Omental fat pad (tissue), 3 donors: ENCODE measurements at regions not wholly inside any gene's neighbourhood (a gene's known extent, or its start where the extent isn't known, plus 50 kb on each side); places are given as distances from the start of the nearest gene placed in this dataset.
"Not testable (repeated sequence)": the region's sequence is repeated elsewhere in the genome, so short reads cannot be mapped to it uniquely, and the experiment has no call there.

ENCODE experiments used
- ATAC-seq: fragments of 150-250 bp; one replicate; pipeline ENCODE4 v1.9.1; 2016; ENCODE audit warnings: mild to moderate bottlenecking, moderate library complexity; ENCODE audit not compliant: low FRiP score
- DNase-seq: peaks from one replicate; pipeline ENCODE4 v3.0.0-alpha.2; 2019; ENCODE audit warnings: low spot score
- CTCF ChIP-seq, 3 donors: fragments of 450-650 bp; IDR thresholded peaks; one replicate each; pipeline ENCODE4 v1.5.1; 2016 to 2017; ENCODE audit warnings: antibody characterized with exemption in 3 of 3, mild to moderate bottlenecking in 3 of 3, moderate library complexity in 2 of 3

GRCh38 chr18:76018210-76018609, 476.8 kb downstream of the ZNF516 start:
- DNase-seq: no peak
- no peak for TF ChIP-seq CTCF (IDR thresholded peaks at IDR 0.05)
- no peak for ATAC-seq

GRCh38 chr18:76013057-76013456, 482.0 kb downstream of the ZNF516 start:
- DNase-seq (no peak), ATAC-seq (no peak)
- TF ChIP-seq CTCF (IDR thresholded peaks at IDR 0.05): no peak

- no peak for TF ChIP-seq CTCF (IDR thresholded peaks at IDR 0.05)
These were observed 489.3 kb downstream of the ZNF516 start for GRCh38 chr18:76005632-76006208.

GRCh38 chr18:75987913-75988312, 507.1 kb downstream of the ZNF516 start:
- not testable (repeated sequence) for DNase-seq, ATAC-seq

More at GRCh38 chr18:76005632-76006208, 489.3 kb downstream of the ZNF516 start:
- DNase-seq: no peak
- no peak for ATAC-seq

GRCh38 chr18:75984853-75985252, 510.2 kb downstream of the ZNF516 start:
- TF ChIP-seq CTCF (IDR thresholded peaks at IDR 0.05): no peak
- DNase-seq: no peak
- no peak for ATAC-seq

- DNase-seq: no peak
- no peak for ATAC-seq
- no peak for TF ChIP-seq CTCF (IDR thresholded peaks at IDR 0.05)
These were observed 513.9 kb downstream of the ZNF516 start for GRCh38 chr18:75981102-75981501.

- DNase-seq (no peak), ATAC-seq (no peak)
- TF ChIP-seq CTCF (IDR thresholded peaks at IDR 0.05): no peak
These were observed 518.0 kb downstream of the ZNF516 start for GRCh38 chr18:75977081-75977480.

- TF ChIP-seq CTCF (IDR thresholded peaks at IDR 0.05): no peak
- ATAC-seq (no peak), DNase-seq (no peak)
These were observed 524.8 kb downstream of the ZNF516 start for GRCh38 chr18:75970212-75970611.
